Activated CD8-positive, alpha-beta memory T cell treated with anti-CD3 and anti-CD28 coated beads, Interleukin-2, amount 50 U/mL, for 48 hours (primary cell): ENCODE measurements at regions not wholly inside any gene's neighbourhood (a gene's known extent, or its start where the extent isn't known, plus 50 kb on each side); places are given as distances from the start of the nearest gene placed in this dataset.

Source experiments
- DNase-seq: peaks from one replicate; pipeline ENCODE4 v3.0.0-alpha.2; 2020

DNA sequence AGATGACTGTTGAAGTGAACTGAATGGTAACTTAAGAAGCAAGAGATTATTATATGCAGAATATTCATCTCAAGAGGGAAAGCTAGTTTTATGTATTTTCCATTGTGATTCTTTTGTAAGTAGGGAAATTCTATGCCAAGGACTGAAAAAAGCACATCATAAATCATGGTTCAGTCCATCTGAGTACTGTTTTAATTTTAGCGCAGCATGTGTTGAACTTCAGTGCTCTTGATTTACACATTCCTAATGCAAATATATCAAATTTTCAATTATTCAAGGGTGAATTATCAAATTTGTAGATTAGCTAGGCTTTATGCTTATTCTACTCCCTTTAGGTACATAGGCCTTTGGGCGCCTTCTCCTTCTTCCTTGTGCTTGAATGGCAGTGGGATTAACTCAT lies 50.3 kb upstream of the TCF12 start:
- no peak for DNase-seq

DNA sequence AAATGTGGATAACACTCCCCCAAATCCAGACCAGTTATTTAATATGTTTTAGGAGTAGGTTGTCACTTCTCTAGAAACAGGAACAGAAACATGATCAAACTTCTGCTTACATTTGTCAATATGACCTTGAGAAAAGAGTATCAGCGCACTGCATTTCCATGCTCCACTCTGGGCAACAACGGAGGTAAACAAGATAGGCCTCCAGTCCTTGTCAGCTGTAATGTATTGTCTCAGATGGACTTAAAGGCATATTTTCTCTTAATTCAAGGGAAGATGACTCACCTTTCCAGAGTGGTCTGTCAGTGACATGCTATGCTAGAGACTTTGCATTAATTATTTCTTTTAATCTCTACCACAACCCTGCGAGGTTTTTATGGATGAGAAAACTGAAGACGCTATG lies 51.6 kb upstream of the TCF12 start:
- no peak for DNase-seq

DNA sequence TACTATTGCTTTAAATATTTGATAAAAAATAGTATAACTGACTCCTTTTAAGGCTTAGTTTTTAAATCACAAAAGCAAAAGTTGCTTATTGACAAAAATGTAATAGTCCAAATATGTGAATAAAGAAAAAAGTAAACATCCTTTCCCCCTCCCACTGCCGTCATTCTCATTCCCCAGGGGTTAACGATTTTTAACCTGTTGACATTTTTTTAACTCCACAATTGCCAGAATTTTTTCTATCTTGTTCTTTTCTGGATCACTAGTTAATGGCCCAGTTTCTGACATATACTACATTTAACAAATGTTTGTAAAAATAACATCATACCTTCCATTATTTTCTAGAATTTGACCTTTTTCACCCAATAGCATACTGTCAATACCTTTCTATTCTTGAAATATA lies 60.6 kb upstream of the TCF12 start:
- no peak for DNase-seq

DNA sequence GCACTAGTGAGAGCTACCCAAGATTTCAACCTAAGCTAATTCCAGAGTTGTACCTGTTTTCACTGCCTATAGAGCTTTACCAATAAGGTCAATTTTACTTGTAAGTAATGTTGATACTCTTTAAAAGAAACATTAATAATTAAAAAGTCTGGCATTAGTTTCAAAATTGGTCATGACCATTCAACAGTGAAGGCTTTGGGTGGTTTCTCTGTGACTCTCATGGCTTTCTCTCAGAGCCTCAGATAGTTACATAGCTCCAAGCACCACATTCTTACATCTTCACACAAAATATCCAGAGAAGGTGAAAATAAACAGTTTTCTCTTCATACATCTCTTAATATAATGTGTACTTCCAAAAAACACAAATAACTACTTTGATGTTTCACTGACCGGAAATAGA lies 61.5 kb upstream of the TCF12 start:
- DNase-seq: no peak

DNA sequence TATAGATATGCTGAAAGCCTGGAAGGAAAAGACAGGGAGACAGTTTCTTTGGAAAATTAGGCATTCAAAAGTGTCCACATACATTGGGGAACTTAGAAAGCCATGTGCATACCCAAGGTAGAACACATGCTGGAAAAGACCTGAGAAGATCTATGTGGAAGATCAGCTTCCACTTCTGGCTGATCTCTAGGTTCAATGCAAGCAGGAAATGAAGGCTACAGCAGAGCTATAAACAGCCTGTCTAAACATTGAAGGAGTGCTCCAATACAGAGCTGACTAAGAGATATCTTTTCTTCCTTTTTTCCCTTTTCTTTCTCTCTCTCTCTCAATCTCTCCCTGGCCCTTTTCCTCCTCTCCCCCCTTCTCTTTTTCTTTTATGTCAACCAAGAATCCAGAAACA lies 73.6 kb upstream of the TCF12 start:
- no peak for DNase-seq

DNA sequence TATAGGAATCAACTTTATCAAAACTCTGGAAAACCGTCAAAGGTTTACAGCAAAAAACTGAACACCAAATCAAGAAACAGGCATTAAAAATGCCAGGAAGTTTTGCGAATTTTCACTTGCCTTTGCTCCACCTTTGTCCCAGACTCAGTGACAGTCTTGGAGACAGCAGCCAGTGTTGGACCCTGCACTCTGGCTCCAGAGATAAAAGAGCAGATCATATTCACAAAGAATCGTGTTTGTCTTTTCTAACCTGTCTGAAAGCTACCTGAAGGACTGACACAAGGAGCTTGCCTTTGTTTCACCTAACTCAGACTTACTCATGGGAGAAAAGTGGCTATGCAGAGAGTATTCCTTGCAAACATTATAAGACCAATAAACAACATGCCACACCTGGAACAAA lies 74.0 kb upstream of the TCF12 start:
- DNase-seq: no peak

DNA sequence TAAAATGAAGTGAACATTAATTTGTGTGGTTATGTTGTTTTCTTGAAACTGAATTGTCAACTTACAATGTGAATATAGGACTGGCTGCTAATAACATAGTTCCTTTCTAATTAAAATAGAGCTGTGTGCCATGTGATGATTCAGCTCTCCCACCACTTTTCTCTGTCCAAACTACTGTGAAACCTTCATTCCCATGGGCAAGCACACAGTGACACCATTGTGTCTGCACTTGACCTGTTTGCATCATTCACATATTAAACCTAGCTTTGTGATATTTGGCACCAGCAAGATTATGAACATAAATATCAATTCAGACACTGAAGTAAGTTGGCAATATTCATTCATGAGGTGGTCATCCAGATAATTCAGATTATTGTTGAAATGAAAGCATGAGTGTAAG lies 78.8 kb upstream of the TCF12 start:
- no peak for DNase-seq

DNA sequence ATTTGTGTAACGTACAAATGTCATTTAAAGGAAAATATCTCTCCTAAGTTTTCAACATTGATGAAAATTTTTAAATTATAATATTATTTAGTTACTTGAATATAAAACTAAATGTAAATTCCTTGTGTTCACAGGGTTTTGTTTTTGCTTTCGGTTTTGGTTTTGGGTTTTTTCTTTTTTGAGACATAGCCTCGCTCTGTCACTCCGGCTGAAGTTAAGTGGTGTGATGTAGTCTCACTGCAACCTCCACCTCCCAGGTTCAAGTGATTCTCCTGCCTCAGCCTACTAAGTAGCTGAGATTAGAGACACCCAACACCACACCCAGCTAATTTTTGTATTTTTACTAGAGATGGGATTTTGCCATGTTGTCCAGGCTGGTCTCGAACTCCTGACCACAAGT lies 79.3 kb upstream of the TCF12 start:
- no peak for DNase-seq

DNA sequence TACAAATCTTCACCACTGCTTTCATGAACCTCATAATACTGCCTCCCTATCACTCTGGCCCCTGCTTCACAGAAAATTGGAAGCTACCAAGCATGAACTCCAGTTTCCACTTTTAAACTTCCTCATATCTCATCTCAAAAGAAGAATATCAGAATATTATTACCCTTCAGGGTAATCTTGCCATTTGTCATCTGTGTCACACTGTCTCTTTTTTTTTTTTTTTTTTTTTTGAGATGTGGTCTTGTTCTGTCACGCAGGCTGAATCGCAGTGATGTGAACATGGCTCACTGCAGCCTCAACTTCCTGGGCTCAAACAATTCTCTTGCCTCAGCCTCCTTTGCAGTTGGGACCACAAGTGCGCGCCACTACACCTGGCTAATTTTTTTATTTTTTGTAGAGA lies 80.4 kb upstream of the TCF12 start:
- no peak for DNase-seq

DNA sequence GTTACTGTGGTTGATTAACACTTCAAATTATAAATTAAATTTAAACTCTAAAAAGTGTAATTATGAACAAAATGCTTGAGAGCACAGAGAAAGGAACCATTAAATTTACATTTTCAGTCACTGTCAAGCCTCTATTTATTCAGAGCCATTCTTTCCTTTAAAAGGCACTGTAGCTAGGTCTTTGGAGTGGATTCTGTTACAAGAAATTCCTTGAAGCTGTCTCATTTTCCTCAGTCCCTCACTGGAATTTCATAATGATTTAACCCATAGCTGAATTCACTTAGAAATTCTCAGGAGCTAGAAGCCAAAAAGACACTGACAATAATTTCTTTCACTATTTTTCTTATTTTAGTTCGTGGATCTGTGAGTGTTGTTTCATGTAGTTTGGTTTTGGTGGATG lies 81.2 kb upstream of the TCF12 start:
- DNase-seq: no peak

DNA sequence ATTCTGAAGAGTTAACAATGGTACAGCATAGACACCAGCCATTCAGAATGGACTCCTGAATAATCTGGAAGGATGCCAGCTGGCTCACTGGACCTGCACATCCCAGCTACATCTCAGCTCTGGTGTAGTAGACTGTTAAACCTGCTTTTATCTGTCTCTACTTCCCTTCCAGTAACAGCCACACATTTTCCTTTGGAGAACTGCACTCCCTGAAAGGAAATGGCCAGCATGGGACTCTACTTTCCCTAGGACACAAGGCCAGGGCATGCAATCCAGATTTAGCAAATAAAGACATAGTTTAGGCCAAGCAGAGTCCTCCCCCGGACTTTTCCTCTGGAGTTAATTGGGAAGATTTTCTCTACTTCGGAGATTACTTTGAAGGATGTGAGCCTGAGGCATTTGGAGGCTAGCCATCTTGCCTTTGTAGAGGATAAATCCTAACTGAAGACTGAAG lies 82.7 kb upstream of the TCF12 start:
- DNase-seq: no peak

DNA sequence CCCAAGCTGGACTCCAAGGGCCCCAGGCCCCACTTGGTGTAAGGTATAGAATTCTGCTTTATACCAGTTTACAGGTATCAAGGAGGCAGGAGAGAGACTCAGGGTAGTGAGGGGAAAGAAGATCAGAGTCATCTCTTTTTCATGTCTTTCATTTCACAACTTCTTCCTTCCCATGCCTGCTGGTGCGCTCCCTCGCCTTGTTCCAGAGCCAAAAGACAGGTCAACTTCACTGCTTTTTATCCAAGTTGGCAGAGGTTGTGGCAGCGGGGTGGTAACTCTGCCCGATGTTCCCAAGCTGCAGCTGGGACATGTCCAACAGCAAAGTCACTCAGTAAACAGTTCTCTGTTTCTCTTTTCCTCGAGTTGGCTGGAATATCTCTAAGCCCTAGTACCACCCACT lies 86.3 kb upstream of the TCF12 start:
- DNase-seq: no peak

DNA sequence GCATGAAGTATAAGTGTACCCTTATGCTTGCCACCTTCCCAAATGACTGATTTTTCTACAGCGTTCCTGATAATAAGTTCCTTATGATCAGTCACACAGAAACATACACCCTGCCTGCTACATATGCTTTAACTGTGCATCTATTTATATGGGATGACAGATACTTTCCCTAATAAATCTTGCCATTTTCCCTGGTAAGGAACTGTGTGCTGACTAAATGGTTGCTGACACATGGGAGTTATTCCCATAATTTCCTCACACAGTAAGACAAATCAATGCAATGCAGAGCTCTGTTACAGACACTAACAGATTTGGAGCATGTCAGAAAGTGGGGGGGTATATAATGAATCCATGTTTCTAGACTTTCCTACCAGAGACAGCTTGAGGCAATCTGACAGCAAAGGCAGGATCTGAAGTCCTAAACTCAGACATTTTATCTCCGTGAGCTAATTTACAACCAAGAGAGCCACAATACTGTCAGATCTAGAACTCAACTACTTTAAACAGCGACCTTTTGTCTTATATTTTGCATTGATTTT lies 86.9 kb upstream of the TCF12 start:
- no peak for DNase-seq

DNA sequence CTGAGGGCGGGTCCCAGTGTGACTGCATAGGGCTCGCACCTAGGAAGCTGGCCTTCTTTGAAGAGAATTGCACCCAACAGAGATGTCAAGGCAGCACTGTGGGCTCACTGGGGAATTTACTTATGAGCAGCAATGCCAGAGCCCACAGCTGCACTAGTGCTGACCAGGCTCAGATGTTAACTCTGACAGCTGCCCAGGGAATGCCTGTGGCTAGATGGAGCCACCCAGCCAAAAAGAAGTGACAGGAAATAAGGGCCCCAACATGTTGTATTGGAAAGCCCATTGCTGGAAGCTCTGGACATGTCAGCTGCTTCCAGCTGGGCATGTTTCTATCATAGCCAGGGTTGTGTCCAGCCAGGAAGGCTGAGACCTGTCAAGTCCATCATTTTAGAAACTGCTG lies 90.9 kb upstream of the ZNF280D start:
- no peak for DNase-seq

DNA sequence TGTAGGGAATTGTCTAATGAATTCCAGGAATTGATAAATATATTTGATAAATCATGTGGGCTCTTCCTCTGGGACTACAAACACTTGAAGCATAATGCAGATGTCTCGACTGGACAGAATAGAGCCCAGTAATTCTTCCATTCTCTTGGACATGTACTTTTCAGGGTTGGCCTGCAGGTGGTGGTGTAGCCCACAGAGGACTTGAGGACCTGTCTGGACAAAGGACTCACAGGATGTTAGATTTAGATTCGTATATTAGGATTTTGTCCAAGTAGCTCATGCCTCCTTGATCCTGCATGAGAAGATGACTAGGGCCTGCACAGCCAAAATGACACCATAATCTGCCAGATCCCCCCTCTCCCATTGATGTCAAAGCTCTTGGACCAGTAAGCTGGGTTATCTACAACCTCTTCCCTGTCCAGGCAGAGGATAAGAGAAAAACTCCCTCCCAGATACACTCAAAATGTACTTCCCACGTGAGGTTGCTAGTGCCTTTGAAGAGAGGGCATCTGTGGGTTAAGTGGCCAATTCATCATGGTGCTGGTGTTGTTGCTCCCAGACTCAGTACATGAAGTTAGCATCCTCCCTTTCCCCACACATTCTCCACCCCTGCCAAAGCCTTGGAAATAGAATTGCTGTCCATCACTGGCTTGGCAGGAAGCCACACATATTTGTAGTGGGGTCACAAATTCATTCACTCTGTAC lies 88.6 kb upstream of the ZNF280D start:
- no peak for DNase-seq

DNA sequence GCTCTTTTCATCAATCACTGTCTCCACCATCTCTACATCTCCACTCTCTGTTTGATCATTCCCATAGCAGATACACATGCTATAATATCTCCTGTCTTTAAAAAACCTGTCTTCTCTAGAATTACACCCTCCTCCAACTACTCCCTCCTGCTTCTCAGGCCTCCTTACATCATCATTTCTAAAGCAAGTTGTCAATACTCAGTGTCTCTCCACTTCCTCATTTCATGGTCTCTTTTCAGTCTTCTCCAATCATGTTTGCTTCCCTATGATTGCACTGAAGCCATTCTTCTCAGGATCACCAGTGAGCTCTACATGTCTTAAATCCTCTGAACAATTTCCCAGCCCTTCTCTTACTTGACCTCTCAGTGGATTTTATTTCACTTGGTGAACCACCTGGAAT lies 87.0 kb upstream of the ZNF280D start:
- no peak for DNase-seq

DNA sequence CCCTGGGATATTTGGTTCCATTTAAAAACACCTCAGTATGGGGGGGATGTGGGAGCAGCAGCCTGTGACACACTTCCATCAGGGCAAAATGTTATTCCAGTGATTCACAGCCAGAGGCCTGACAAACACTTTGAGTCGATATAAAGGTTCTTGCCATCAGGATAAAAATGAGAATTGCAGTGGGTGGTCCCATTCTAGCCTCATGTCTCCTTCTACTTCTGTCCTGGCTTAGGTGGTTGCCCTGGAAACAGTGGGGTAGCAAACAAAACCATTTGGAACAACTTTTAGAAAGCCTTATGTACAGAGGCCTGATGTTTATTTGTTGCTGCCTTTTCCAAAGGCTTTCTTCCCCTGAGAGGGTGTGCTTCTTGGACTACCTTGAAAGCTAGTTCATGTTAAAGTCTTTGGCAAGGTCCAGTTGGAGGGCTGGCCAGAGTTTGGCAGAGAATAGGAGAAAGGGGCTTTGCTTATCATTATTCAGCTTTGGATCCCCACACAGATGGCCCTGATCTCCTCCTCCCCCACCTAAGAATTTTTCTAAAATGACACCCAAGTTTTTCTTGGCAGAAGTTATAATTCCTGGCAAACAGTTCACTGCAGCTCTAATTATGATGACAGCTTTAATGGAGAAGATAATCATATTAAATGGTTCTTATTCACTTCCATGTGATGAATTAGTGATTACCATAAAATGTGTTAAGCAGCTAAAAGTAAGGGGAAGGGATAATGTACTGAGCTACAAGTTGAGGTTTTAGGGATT lies 84.2 kb upstream of the ZNF280D start:
- no peak for DNase-seq

DNA sequence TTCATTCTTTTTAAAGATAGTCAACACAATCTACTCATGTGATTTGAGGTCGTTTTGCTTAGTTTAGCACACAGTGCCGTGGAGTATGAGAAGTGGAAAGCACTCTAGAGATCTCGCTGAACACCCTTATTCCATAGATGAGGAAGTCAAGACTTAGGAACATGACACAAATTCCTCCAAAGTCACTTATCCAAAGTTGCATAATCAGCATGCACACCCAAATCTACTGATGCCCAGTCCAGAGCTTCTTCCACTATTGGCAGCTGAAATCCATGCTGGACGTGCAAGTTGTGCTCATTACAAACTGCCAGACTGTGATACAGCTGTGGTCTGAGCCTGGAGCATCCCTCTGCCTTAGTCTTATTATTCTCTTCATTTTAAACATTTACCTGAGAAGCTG lies 83.5 kb upstream of the ZNF280D start:
- no peak for DNase-seq

DNA sequence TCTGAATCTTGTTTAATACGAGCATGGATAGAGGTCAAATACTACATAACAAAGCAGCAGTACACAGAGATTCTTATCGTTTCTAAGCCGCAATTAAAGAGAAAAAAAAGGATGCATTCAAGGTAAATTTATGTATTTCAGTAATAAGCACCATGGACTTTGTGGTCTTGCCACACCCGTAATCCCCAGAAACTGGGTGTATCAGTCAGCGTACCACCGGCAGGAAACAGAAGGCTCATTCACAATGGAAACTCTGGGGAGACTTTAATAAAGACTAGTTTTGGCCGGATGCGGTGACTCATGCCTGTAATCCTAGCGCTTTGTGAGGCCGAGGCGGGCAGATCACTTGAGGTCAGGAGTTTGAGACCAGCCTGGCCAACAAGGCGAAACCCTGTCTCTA lies 81.9 kb upstream of the ZNF280D start:
- DNase-seq: no peak

DNA sequence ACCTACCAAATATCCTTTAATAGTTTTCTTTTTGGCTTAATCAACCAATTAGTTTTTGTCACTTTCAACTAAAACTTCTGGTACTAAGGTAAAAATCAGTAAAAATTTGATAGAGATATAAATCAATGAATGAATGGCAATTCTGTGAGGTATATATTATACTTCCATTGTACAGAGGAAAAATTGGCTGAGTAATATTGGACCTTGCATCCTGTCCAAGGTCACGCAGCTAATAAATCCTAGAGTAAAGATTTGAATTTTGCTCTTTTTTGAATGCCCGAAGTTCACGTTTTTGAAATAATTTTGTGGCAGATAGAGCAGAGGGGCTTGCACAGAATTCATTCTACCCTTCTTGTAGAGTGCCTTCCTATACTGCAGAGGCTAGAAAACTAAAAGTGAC lies 81.1 kb upstream of the ZNF280D start:
- no peak for DNase-seq

DNA sequence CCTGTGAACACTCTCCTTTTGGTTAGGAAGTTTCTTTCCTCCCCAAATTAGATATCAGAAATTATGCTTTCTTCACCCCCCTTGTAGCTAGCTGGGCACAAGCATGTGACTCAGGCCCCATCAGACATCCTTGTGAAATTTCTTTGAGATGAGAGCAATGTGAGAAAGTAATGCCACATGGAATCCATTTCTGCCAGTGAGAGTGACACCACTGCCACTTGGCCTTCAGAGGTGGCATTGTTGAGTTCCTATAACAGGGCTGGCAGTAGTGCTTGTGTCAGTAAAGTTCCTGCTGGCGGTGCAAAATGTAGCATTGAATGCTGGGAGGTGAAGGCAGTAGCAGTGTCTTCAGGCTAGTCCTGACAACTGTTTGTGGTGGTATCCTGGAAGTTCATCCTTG lies 80.7 kb upstream of the ZNF280D start:
- DNase-seq: no peak

DNA sequence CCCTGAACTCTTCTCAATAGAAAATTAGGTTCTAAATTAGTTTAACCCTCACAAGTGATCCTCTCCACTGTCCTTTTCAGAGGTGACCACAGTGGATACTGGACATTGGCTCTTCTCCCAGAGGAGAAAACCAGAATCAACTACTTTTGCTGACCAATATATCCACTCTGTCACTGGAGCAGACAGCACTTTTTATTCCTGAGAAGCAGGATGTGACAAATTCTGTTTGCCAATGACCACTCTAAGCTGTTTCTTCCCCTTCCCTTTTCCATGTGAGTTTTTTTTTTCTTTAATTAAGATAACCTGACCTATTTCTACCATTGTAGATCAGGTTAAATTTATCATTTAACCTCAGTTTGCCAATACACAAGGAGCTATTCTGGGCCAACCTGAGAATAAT lies 79.7 kb upstream of the ZNF280D start:
- no peak for DNase-seq

DNA sequence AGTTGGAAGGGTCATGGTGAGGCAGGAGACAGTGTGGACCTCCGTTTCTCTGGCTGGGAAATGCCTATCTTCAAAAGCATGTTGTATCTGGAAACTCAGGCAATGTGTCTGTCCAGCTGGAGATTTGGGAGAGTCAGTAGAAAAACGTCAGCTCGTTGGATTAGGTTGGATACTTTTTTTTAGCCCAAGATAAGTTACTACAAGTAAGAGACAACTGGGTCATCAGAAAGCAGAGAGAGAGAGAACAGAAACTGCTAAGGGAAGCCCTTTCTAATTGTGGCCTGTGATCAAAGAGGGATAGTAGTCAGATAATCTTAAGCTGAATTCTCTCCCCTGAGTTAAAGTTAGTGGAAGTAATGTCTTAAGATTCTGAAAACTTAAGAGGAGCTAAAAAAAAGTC lies 78.9 kb upstream of the ZNF280D start:
- no peak for DNase-seq

DNA sequence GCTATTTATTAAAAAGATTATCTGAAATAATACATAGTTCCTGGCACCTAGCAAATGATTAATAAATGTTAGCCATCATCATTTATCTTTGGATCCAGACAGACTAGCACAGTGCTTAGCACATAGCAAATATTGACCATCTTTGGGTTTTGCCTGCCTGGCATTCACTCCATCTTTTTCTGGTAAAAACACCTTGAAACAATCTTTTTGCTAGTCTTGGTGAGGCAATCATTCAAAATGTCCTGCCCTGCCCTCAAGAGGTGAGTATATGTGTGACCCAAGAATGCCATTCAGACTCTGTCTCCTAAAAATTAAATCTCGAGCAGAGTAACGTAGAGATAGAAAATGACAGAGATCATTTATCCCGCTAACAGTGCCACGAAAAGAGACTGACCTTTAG lies 78.3 kb upstream of the ZNF280D start:
- no peak for DNase-seq

DNA sequence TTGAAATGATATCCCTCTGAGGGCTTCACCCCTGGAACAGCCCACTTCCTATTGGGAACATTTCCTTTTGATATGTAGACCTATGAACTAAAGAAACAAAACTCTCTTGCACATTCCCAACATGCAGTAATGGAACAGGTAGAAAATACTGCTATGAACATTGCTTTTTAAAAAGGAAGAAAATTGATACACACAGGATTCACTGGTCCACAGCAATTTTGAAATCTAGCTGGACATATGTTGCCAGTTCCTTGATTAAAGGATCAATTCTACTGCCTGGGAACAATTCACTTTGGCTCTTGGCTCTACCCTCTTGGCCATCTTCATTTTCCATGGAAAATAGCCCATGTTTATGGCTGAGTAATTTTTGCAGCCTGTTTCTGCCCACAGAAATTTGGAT lies 74.9 kb upstream of the ZNF280D start:
- DNase-seq: no peak
